ENCODE measurements at regions not wholly inside any gene's neighbourhood (a gene's known extent, or its start where the extent isn't known, plus 50 kb on each side); places are given as distances from the start of the nearest gene placed in this dataset.

GRCh38 chr20:6579824-6580223 is 187.7 kb upstream of the BMP2 start:
- H3F3A ChIP-seq (replicated peaks; ENCODE audit: insufficient read depth), result no peaks in the 10 kb centered on the region
- no peak for DNase-seq
- no peaks in the 10 kb centered on the region for H3K9me2 ChIP-seq
- CTCF ChIA-PET, result no interaction called here
- no peaks in the 10 kb centered on the region for H3K79me2 ChIP-seq (ENCODE audit: insufficient read depth)
- WGBS (ENCODE audit: low lambda C conversion rate), result 22% methylated on average over 3 of the region's 3 CpGs
- no peaks in the 10 kb centered on the region for H3K36me3 ChIP-seq (replicated peaks in 1 of 2; ENCODE audit: control insufficient read depth in 1 of 2, insufficient read depth in 2 of 2, low read length in 1 of 2)
- TF ChIP-seq SMC3 (IDR thresholded peaks at IDR 0.05; ENCODE audit: low read depth, low read length) (no peak), TAF1 (IDR thresholded peaks at IDR 0.05; ENCODE audit: borderline replicate concordance, low read depth, low read length) (no peak), SIN3A (IDR thresholded peaks at IDR 0.05; ENCODE audit: borderline replicate concordance, low read depth, low read length) (no peak), RXRA (IDR thresholded peaks at IDR 0.05; ENCODE audit: borderline replicate concordance, low read depth) (no peak), REST (IDR thresholded peaks at IDR 0.05; ENCODE audit: low read depth, low read length) (no peak), POLR2AphosphoS5 (IDR thresholded peaks at IDR 0.05; ENCODE audit: low read depth, low read length) (no peak), TCF12 (IDR thresholded peaks at IDR 0.05) (no peak), GATA2 (CRISPR knock-in tag; IDR thresholded peaks at IDR 0.05) (no peak), USF1 (IDR thresholded peaks at IDR 0.05; ENCODE audit: borderline replicate concordance, low read depth) (no peak)
- H3K4me1 ChIP-seq (ENCODE audit: control insufficient read depth in 1 of 2, insufficient read depth in 2 of 2, low read depth in 1 of 2, low read length in 1 of 2), result no peaks in the 10 kb centered on the region
- H4K20me1 ChIP-seq (ENCODE audit: insufficient read depth), result no peaks in the 10 kb centered on the region
- H3K9me3 ChIP-seq, result no peaks in the 10 kb centered on the region
- H3K4me2 ChIP-seq, result no peak overlapping the region
- H3K27ac ChIP-seq (ENCODE audit: low read depth in 2 of 2, low read length in 1 of 2), result no peak overlapping the region
- H3K4me3 ChIP-seq (ENCODE audit: low read depth in 2 of 2, low read length in 1 of 2), result no peak overlapping the region
- no peaks in the 10 kb centered on the region for H3K27me3 ChIP-seq (ENCODE audit: insufficient read depth)
- POLR2A ChIA-PET, result no interaction called here
- H2AFZ ChIP-seq (ENCODE audit: low read depth), result no peak overlapping the region
- H3K9ac ChIP-seq, result no peak overlapping the region

- Histone ChIP-seq H4K20me1 (ENCODE audit: insufficient read depth) (no peaks in the 10 kb centered on the region), H3K9me3 (no peaks in the 10 kb centered on the region), H3K79me2 (ENCODE audit: insufficient read depth) (no peaks in the 10 kb centered on the region), H3K4me3 (ENCODE audit: low read depth in 2 of 2, low read length in 1 of 2) (no peak overlapping the region), H3K4me1 (ENCODE audit: control insufficient read depth in 1 of 2, insufficient read depth in 2 of 2, low read depth in 1 of 2, low read length in 1 of 2) (no peaks in the 10 kb centered on the region), H3K9me2 (no peaks in the 10 kb centered on the region), H3F3A (replicated peaks; ENCODE audit: insufficient read depth) (no peaks in the 10 kb centered on the region), H3K27me3 (ENCODE audit: insufficient read depth) (no peaks in the 10 kb centered on the region), H2AFZ (ENCODE audit: low read depth) (no peak overlapping the region), H3K9ac (no peak overlapping the region), H3K36me3 (replicated peaks in 1 of 2; ENCODE audit: control insufficient read depth in 1 of 2, insufficient read depth in 2 of 2, low read length in 1 of 2) (no peaks in the 10 kb centered on the region), H3K27ac (ENCODE audit: low read depth in 2 of 2, low read length in 1 of 2) (no peak overlapping the region), H3K4me2 (no peak overlapping the region)
- CTCF ChIA-PET, result no interaction called here
- POLR2A ChIA-PET, result no interaction called here
- 0% methylated on average over 5 of the region's 5 CpGs for WGBS (ENCODE audit: low lambda C conversion rate)
- DNase-seq, result no peak
- TF ChIP-seq ZBTB33 (IDR thresholded peaks at IDR 0.05; ENCODE audit: borderline replicate concordance, low read depth) (no peak), FOXJ3 (CRISPR knock-in tag; IDR thresholded peaks at IDR 0.05) (no peak), NFIC (IDR thresholded peaks at IDR 0.05; ENCODE audit: borderline replicate concordance) (no peak), GATA2 (CRISPR knock-in tag; IDR thresholded peaks at IDR 0.05) (no peak), CHD2 (IDR thresholded peaks at IDR 0.05; ENCODE audit: low read length, partially characterized antibody) (no peak), TEAD4 (IDR thresholded peaks at IDR 0.05; ENCODE audit: borderline replicate concordance, insufficient read depth) (no peak), POLR2AphosphoS5 (IDR thresholded peaks at IDR 0.05; ENCODE audit: low read depth, low read length) (no peak), USF1 (IDR thresholded peaks at IDR 0.05; ENCODE audit: borderline replicate concordance, low read depth) (no peak), EP300 (IDR thresholded peaks at IDR 0.05; ENCODE audit: borderline replicate concordance in 1 of 2, low read depth in 1 of 2, low read length in 1 of 2) (no peak), RCOR1 (IDR thresholded peaks at IDR 0.05; ENCODE audit: low read length) (no peak), PBX3 (IDR thresholded peaks at IDR 0.05) (no peak), EZH2phosphoT487 (IDR thresholded peaks at IDR 0.05; ENCODE audit: borderline replicate concordance, low read depth) (no peak)
These were observed 188.1 kb upstream of the BMP2 start for GRCh38 chr20:6579417-6579816.

Data from SK-N-SH (cell line).